Renal cortical epithelial cell (primary cell): ENCODE measurements at regions not wholly inside any gene's neighbourhood (a gene's known extent, or its start where the extent isn't known, plus 50 kb on each side); places are given as distances from the start of the nearest gene placed in this dataset.

Experiments used
- DNase-seq: peaks from one replicate; pipeline ENCODE4 v3.0.0-alpha.2; 2011; ENCODE audit warnings: low read depth

DNA sequence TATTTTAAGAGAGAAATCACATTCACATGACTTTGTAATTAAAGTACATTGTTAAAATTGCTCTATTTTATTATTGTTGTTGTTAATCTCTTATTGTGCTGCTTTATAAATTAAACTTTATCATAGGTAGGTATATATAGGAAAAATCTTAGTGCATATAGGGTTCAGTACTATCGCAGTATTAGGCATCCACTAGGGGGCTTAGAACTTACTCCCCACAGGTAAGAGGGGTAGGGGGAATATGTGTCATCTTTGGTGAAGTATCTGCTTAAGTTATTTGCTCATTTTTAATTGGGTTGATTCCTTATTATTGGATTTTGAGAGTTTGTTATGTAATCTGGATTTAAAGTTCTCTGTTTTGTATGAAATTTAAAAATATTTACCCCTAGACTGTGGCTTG is 385.2 kb downstream of the DUSP10 start:
- no peak for DNase-seq

DNA sequence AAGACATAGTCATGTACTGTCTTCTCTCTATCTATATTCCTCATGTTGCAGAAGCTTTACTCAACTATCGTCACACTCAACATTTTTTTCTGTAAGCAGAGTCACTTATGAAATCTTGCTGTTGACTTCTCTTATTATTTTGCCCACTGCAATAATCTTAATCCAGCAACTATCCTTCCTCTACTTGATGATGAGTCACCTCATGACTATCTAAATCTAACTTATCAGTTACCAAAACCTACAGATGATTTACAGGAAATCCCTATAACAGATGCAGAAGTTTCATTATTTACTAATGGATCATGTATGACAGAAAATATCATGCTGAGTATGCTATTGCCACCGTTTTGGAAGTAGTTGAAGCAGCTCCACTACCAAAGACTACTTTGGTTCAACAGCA is 378.9 kb downstream of the DUSP10 start:
- DNase-seq, result peak; percentile 8

- peak; percentile 65 for DNase-seq
These were observed 375.3 kb downstream of the DUSP10 start for GRCh38 chr1:221366495-221367110.

- DNase-seq, result no peak
These were observed 370.2 kb downstream of the DUSP10 start for GRCh38 chr1:221371705-221372104.

GRCh38 chr1:221373795-221374194 is 368.1 kb downstream of the DUSP10 start:
- no peak for DNase-seq

- DNase-seq, result no peak
These were observed 365.6 kb downstream of the DUSP10 start for GRCh38 chr1:221376286-221376685.

- DNase-seq, result no peak
These were observed 359.8 kb downstream of the DUSP10 start for GRCh38 chr1:221381910-221382623.

- peak; percentile 86 for DNase-seq
These were observed 349.4 kb downstream of the DUSP10 start for GRCh38 chr1:221392453-221392852.

DNA sequence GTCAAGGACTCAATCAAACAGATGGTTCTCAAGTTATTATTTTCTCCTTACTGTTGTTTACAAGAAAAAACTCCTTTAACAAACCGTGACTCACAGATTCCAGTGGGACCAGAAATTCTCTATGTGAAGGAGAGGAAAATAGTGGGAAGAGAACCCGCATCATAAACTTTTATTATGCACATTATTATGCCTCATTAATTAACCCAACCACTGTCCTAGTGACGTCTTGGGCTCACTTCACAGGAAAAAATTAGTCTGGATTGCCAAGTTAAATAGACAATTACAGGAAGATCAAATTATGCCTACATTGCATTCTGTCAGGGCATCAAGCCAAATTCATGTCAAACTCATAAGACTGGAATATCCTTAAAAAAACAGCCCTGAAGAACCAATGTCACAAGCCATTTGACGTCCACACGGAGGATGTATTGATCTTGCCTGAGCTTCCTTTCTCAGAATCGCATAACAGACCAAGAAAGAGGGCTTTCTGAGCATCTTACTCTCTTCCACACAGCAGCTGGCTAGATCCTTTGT is 347.8 kb downstream of the DUSP10 start:
- peak; percentile 92 for DNase-seq

GRCh38 chr1:221396526-221396925 is 345.4 kb downstream of the DUSP10 start:
- DNase-seq, result no peak

GRCh38 chr1:221397141-221397540 is 344.7 kb downstream of the DUSP10 start:
- peak; percentile 65 for DNase-seq

- no peak for DNase-seq
These were observed 344.3 kb downstream of the DUSP10 start for GRCh38 chr1:221397606-221398005.

DNA sequence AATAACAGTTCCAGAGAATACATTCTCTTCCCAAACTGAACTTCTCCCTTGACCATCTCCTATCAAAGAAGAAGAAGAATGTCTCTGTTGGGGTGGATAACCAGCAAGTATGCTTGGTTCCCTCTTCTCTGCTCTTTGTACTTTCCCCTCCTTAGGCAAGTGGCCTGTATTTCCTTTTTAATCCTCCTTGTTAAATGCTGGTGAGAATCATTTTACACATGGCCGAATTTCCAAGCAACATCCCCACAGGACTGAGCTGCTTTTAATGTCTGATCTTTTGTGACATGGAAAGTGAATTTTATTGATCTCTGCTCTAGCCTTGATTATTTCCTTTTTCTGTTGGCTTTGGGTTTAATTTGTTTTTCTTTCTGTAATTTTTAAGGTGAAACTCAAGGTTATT is 336.7 kb downstream of the DUSP10 start:
- DNase-seq, result no peak

- no peak for DNase-seq
These were observed 333.6 kb downstream of the DUSP10 start for GRCh38 chr1:221408117-221408803.

DNA sequence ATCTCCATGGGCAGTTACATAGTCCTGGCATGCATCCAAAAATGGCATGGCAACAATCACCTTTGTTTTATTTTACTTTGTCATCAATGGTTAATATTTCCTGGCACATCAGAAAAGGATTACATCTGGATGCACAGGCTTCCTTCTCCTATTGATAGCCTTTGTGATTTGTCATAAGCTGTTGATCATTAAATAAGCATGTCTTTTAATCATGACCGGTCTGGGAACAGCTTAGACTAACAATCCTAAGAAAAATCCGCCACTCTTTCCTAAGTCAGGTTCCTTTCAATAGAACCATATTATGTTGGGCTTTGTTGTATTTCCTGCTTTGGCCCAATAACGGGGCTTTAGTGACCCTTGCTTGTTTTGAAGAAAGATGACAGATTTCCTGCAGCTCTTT is 330.6 kb downstream of the DUSP10 start:
- no peak for DNase-seq

DNA sequence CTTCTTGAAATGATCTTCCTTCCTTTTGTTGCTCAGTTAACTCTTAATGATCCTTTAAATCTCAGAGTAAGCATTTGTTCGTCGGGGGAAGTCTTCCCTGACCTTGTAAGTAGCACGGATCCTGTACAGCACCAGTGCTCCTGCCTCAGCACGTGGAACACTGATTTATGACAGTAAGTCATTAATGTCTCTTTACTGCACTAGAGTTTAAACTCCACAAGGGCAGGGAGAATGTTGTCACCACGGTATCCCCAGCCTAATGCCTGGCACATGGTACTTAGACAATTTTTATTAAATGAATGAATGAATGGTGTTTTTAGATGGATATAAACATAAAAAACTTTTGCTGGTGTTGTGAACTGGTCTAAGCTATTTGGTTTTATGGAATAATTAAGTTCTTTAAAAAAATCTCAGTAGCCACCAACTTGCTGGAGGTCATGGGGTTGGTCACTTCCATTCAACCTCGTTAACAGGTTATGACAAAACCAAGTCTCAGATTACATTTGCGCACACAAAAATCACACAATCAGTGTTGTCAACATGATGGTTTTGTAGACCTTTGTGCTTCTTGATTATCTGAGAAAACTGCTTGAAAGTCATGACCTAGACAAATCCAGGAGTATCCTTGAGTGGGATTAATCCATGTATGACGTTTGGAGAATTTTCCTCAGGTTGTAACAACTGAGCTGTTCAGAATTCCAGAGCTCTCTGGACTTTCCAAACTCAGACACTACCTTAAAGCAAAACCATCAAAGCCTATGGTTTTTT is 326.9 kb downstream of the DUSP10 start:
- DNase-seq, result no peak

GRCh38 chr1:221415651-221416050 is 326.2 kb downstream of the DUSP10 start:
- DNase-seq, result peak; percentile 64

DNA sequence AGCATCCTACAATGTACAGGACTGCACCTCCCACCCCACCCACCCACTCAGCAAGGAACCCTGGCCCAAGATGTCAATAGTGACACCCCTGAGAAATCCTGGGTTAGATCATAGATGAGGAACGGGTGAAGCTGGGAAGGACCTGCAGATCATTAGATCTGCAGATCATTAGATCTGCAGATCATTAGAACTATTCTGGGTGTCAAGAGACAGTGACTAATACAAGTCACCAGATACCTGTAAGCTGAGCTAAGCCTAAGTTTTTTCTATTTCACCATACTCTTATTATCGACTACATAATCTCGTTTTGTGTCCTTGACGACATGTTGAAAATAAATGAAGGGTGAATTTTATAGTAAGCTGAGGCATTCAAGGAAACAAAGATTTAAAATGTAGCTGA is 325.7 kb downstream of the DUSP10 start:
- no peak for DNase-seq

DNA sequence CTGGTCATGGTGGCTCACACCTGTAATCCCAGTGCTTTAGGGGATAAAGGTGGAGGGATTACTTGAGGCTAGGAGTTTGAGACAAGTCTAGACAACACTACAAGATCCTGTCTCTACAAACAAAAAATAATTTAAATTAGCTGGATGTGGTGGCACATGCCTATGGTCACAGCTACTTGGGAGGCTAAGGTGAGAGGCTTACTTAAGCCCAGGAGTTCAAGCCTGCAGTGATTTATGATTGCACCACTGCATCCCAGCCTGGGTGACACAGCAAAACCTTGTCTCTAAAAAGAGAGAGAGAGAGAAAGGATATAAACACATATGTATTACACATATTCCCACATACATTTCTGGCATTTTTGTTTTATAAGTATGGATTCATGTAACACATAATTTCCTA is 325.2 kb downstream of the DUSP10 start:
- DNase-seq, result no peak

GRCh38 chr1:221418346-221418745 is 323.5 kb downstream of the DUSP10 start:
- no peak for DNase-seq

DNA sequence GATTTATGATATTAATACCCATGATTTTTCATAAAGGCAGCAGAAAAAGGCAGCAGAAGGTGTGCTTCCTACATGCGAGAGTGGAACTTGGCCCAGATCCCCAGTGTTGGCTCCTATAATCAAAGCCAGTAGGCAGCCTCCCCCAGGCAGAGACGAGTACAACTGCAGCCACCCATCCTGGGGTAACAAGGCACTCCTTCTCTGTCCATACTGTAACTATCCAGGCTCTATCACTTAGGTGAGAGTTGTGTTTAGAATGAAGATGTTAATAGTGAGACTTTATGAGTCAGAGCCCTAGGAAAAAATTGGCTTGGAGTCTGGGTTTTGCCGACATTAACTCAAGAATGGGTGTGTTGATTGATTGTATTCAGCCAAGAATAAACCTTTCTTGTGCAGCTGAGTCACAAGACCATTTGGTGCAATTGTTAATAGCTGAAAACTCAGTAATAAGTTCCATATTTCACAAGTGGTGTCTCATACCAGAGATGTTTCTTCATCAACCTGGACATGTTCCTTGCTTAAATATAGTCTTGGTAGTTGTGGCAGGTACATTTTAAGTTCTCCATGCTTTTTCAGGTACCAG is 322.3 kb downstream of the DUSP10 start:
- DNase-seq, result peak; percentile 79

- DNase-seq, result peak; percentile 25
These were observed 312.6 kb downstream of the DUSP10 start for GRCh38 chr1:221429264-221429663.
